Panc1 (cell line): ENCODE measurements at regions not wholly inside any gene's neighbourhood (a gene's known extent, or its start where the extent isn't known, plus 50 kb on each side); places are given as distances from the start of the nearest gene placed in this dataset.

Experiments used
- ATAC-seq: fragments of 200-7000 bp; cut with Tn5 transposase; 2 replicates; pipeline ENCODE4 v1.9.1; 2020; ENCODE audit warnings: mild to moderate bottlenecking, moderate library complexity
- BruUV-seq: library from RNA; stranded (reverse); fragments of 400-500 nt; replicated peaks from 2 replicates; lab custom pipeline; 2021; lab: Mats Ljungman, UMichigan
- CTCF ChIA-PET: fragments of 300-600 bp; sonication (Branson Sonifier 250); formaldehyde crosslinking; loops from one replicate; lab custom pipeline; 2022; ENCODE audit warnings: antibody characterized with exemption; lab: Charles Lee
- POLR2A ChIA-PET: fragments of 300-600 bp; sonication (Branson Sonifier 250); formaldehyde crosslinking; loops from one replicate; lab custom pipeline; 2022; ENCODE audit warnings: antibody characterized with exemption; lab: Charles Lee
- DNase-seq: peaks from one replicate; pipeline ENCODE4 v3.0.0-alpha.2; 2010; ENCODE audit warnings: low read depth, low spot score
- H3K27ac ChIP-seq: 2 replicates; pipeline ENCODE4 v1.5.1; 2011; ENCODE audit warnings: mild to moderate bottlenecking, low read length, inconsistent platforms
- H3K27me3 ChIP-seq: fragments of 200-500 bp; sonication (Bioruptor generic); 2 replicates; pipeline ENCODE4 v1.6.0; 2014; ENCODE audit warnings: low read length, inconsistent platforms; ENCODE audit not compliant: control insufficient read depth, insufficient read depth
- H3K36me3 ChIP-seq: fragments of 200-500 bp; sonication (Bioruptor generic); 2 replicates; pipeline ENCODE4 v1.5.1; 2014; ENCODE audit warnings: inconsistent platforms, mild to moderate bottlenecking, low read length, moderate library complexity; ENCODE audit not compliant: control insufficient read depth, insufficient read depth
- H3K4me1 ChIP-seq: 2 replicates; pipeline ENCODE4 v1.5.1; 2011; ENCODE audit warnings: inconsistent platforms, mild to moderate bottlenecking, low read length, moderate library complexity; ENCODE audit not compliant: control insufficient read depth, insufficient read depth
- H3K4me3 ChIP-seq, 2 experiments: 2 replicates each; pipeline ENCODE4 v1.5.1; 2011 to 2012; ENCODE audit warnings: low read depth in 2 of 2, low read length in 2 of 2, mild to moderate bottlenecking in 2 of 2, inconsistent platforms in 1 of 2, moderate library complexity in 1 of 2
- H3K9me3 ChIP-seq: fragments of 200-500 bp; sonication (Bioruptor generic); 2 replicates; pipeline ENCODE4 v1.5.1; 2014; ENCODE audit warnings: low read depth, mild to moderate bottlenecking, inconsistent platforms, low read length, moderate library complexity; ENCODE audit not compliant: control insufficient read depth, insufficient read depth
- CTCF ChIP-seq: fragments of 450-650 bp; IDR thresholded peaks from 2 replicates; pipeline ENCODE4 v1.5.1; 2017; ENCODE audit warnings: mild to moderate bottlenecking
- POLR2AphosphoS5 ChIP-seq: IDR thresholded peaks from 2 replicates; pipeline ENCODE4 v1.6.1; 2012; ENCODE audit warnings: mild to moderate bottlenecking, low read depth, low read length, moderate library complexity
- SIN3A ChIP-seq: IDR thresholded peaks from 2 replicates; pipeline ENCODE4 v1.6.1; 2012; ENCODE audit warnings: low read depth, mild to moderate bottlenecking, low read length, moderate library complexity, borderline replicate concordance; ENCODE audit not compliant: insufficient read depth
- TCF7L2 ChIP-seq: IDR thresholded peaks from 2 replicates; pipeline ENCODE4 v1.6.1; 2011; ENCODE audit warnings: mild to moderate bottlenecking, low read depth, low read length, inconsistent platforms
- in situ Hi-C: cut with HindIII; loops from 2 replicates; pipeline ENCODE4 v1.10.0; 2016; ENCODE audit warnings: low sequenced_read_pairs, low pct_unique_long_range_greater_than_20kb
- intact Hi-C: fragments of 100-400 bp; cut with micrococcal nuclease; formaldehyde crosslinking; loops from one replicate; pipeline ENCODE4 v1.10.0; 2022; ENCODE audit not compliant: unreplicated experiment
- TF ChIP-seq, protein P1 (sequence below), 2 experiments: IDR thresholded peaks; 2 replicates each; pipeline ENCODE4 v1.6.1; 2011 to 2012; ENCODE audit warnings: low read depth in 2 of 2, control low read depth in 1 of 2, low read length in 1 of 2, mild to moderate bottlenecking in 1 of 2, moderate library complexity in 1 of 2; ENCODE audit not compliant: insufficient read depth in 1 of 2

- no TSS peak for BruUV-seq
- no peaks in the 10 kb centered on the region for H3K27me3 ChIP-seq
- DNase-seq (no peak), ATAC-seq (no peak)
- CTCF ChIA-PET: no interaction called here
- no peak overlapping the region for H3K27ac ChIP-seq
- H3K4me1 ChIP-seq: no peaks in the 10 kb centered on the region
- in situ Hi-C loops (no loop called here), intact Hi-C loops (no loop called here)
- no peak for TF ChIP-seq SIN3A
- TF ChIP-seq, protein P1, sequence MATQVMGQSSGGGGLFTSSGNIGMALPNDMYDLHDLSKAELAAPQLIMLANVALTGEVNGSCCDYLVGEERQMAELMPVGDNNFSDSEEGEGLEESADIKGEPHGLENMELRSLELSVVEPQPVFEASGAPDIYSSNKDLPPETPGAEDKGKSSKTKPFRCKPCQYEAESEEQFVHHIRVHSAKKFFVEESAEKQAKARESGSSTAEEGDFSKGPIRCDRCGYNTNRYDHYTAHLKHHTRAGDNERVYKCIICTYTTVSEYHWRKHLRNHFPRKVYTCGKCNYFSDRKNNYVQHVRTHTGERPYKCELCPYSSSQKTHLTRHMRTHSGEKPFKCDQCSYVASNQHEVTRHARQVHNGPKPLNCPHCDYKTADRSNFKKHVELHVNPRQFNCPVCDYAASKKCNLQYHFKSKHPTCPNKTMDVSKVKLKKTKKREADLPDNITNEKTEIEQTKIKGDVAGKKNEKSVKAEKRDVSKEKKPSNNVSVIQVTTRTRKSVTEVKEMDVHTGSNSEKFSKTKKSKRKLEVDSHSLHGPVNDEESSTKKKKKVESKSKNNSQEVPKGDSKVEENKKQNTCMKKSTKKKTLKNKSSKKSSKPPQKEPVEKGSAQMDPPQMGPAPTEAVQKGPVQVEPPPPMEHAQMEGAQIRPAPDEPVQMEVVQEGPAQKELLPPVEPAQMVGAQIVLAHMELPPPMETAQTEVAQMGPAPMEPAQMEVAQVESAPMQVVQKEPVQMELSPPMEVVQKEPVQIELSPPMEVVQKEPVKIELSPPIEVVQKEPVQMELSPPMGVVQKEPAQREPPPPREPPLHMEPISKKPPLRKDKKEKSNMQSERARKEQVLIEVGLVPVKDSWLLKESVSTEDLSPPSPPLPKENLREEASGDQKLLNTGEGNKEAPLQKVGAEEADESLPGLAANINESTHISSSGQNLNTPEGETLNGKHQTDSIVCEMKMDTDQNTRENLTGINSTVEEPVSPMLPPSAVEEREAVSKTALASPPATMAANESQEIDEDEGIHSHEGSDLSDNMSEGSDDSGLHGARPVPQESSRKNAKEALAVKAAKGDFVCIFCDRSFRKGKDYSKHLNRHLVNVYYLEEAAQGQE (IDR thresholded peaks at IDR 0.05; ENCODE audit: insufficient read depth in 1 of 2, low read depth in 2 of 2, low read length in 1 of 2): no peak
- TF ChIP-seq CTCF: no peak
- TF ChIP-seq TCF7L2: no peak
- no peak for TF ChIP-seq POLR2AphosphoS5
- no peaks in the 10 kb centered on the region for H3K36me3 ChIP-seq
- H3K4me3 ChIP-seq: no peak overlapping the region
- POLR2A ChIA-PET: no interaction called here
- H3K9me3 ChIP-seq: no peaks in the 10 kb centered on the region
Measured at GRCh38 chr21:24594082-24594481, 1013.2 kb downstream of the MRPL39 start.

- H3K4me1 ChIP-seq: no peaks in the 10 kb centered on the region
- in situ Hi-C loops (no loop called here), intact Hi-C loops (no loop called here)
- H3K27ac ChIP-seq: no peak overlapping the region
- no peaks in the 10 kb centered on the region for H3K27me3 ChIP-seq
- TF ChIP-seq CTCF (no peak), POLR2AphosphoS5 (no peak), TCF7L2 (no peak), SIN3A (no peak)
- TF ChIP-seq, protein P1 (IDR thresholded peaks at IDR 0.05; ENCODE audit: insufficient read depth in 1 of 2, low read depth in 2 of 2, low read length in 1 of 2): no peak
- ChIA-PET CTCF (no interaction called here), POLR2A (no interaction called here)
- ATAC-seq (no peak), DNase-seq (no peak)
- H3K36me3 ChIP-seq: no peaks in the 10 kb centered on the region
- BruUV-seq: no TSS peak
- no peak overlapping the region for H3K4me3 ChIP-seq
- H3K9me3 ChIP-seq: no peaks in the 10 kb centered on the region
Measured at GRCh38 chr21:24590261-24590660, 1017.0 kb downstream of the MRPL39 start.
